Peyer's patch (tissue), 4 donors: ENCODE measurements at regions not wholly inside any gene's neighbourhood (a gene's known extent, or its start where the extent isn't known, plus 50 kb on each side); places are given as distances from the start of the nearest gene placed in this dataset.

Source experiments
- DNase-seq, 3 donors: peaks; one replicate each; pipeline ENCODE4 v3.0.0-alpha.2; 2017 to 2019
- H3K27ac ChIP-seq, 4 donors: fragments of 200-600 bp; sonication (generic); one replicate each; pipeline ENCODE4 v1.5.1; 2016 to 2019
- H3K27me3 ChIP-seq, 2 donors: fragments of 200-600 bp; sonication (generic); one replicate each; pipeline ENCODE4 v1.5.1; 2019
- H3K36me3 ChIP-seq, 3 donors: fragments of 200-600 bp; sonication (generic); one replicate each; pipeline ENCODE4 v1.5.1; 2016 to 2019
- H3K4me1 ChIP-seq, 4 donors: fragments of 200-600 bp; sonication (generic); one replicate each; pipeline ENCODE4 v1.5.1; 2016 to 2019
- H3K4me3 ChIP-seq, 4 donors: fragments of 200-600 bp; sonication (generic); 1 replicate in 3 of 4; 2 replicates in 1 of 4; pipeline ENCODE4 v1.5.1; 2016 to 2019; ENCODE audit warnings: mild to moderate bottlenecking in 1 of 4
- H3K9me3 ChIP-seq, 4 donors: fragments of 200-600 bp; sonication (generic); one replicate each; pipeline ENCODE4 v1.5.1; 2016 to 2019; ENCODE audit warnings: mild to moderate bottlenecking in 1 of 4
- POLR2A ChIP-seq, 2 donors: fragments of 450-650 bp; IDR thresholded peaks; one replicate each; pipeline ENCODE4 v1.5.1; 2017; ENCODE audit warnings: antibody characterized with exemption in 2 of 2, mild to moderate bottlenecking in 2 of 2, moderate library complexity in 2 of 2
- TF ChIP-seq, protein P1 (sequence below), 6 experiments: fragments of 450-650 bp in 4 of 6; fragments of 200-600 bp in 2 of 6; sonication (generic) in 1 of 6; IDR thresholded peaks; one replicate each; pipeline ENCODE4 v1.5.1; 2017 to 2019; ENCODE audit warnings: antibody characterized with exemption in 6 of 6, mild to moderate bottlenecking in 3 of 6, moderate library complexity in 1 of 6

DNA sequence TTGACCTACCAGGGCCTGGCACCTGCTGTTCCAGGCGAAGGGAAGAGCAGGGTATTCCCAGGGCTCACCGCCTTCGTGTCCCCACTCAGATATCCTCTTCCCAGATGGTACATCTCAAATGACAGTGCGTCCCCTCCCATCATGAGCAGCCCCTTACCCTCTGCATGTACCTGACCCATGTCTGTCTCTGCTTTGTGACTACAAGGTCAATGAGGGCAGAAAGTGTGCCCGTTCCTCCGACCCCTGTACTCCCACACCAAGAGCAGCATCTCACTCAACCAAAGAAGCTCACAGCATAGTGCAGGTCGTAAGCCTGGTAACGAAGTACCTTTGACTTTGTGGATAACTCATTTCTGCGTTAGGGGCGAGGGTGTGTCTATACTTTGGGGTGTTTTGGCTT is 142.6 kb downstream of the KATNIP start:
- Histone ChIP-seq H3K9me3 (no peaks in the 10 kb centered on the region), H3K27me3 (no peaks in the 10 kb centered on the region), H3K4me1 (no peaks in the 10 kb centered on the region), H3K27ac (no peak overlapping the region), H3K4me3 (no peak overlapping the region), H3K36me3 (no peaks in the 10 kb centered on the region)
- no peak for TF ChIP-seq POLR2A (IDR thresholded peaks at IDR 0.05)
- TF ChIP-seq, protein P1, sequence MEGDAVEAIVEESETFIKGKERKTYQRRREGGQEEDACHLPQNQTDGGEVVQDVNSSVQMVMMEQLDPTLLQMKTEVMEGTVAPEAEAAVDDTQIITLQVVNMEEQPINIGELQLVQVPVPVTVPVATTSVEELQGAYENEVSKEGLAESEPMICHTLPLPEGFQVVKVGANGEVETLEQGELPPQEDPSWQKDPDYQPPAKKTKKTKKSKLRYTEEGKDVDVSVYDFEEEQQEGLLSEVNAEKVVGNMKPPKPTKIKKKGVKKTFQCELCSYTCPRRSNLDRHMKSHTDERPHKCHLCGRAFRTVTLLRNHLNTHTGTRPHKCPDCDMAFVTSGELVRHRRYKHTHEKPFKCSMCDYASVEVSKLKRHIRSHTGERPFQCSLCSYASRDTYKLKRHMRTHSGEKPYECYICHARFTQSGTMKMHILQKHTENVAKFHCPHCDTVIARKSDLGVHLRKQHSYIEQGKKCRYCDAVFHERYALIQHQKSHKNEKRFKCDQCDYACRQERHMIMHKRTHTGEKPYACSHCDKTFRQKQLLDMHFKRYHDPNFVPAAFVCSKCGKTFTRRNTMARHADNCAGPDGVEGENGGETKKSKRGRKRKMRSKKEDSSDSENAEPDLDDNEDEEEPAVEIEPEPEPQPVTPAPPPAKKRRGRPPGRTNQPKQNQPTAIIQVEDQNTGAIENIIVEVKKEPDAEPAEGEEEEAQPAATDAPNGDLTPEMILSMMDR (IDR thresholded peaks at IDR 0.05): no peak
- DNase-seq: no peak

DNA sequence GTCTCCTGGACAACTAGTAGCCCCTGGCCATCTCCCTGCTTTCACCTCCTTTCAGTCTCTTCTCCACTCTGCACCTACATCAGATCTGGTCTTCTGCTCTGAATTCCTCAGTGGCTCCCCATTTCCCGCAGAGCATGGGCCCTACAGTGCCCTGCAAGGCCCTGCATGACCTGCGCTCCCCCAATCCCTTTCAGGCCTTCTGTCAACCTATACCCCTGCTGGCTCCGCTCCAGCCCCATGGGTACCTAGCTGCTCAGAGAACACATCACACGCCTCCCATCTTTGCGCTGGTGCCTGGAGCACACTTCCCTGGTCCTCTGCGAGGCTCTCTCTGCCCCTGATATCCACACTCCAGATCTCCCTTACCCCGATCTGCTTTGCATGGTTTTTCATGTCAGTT is 145.2 kb downstream of the KATNIP start:
- TF ChIP-seq POLR2A (IDR thresholded peaks at IDR 0.05): no peak
- TF ChIP-seq, protein P1 (IDR thresholded peaks at IDR 0.05): no peak
- Histone ChIP-seq H3K27ac (no peak overlapping the region), H3K4me3 (no peak overlapping the region), H3K4me1 (no peaks in the 10 kb centered on the region), H3K27me3 (no peaks in the 10 kb centered on the region), H3K9me3 (no peaks in the 10 kb centered on the region), H3K36me3 (peaks cover 0 to 13% (median 0%) of the 10 kb centered on the region in 3 donors)
- DNase-seq: peak in 1 of 3 donors; percentile 19

DNA sequence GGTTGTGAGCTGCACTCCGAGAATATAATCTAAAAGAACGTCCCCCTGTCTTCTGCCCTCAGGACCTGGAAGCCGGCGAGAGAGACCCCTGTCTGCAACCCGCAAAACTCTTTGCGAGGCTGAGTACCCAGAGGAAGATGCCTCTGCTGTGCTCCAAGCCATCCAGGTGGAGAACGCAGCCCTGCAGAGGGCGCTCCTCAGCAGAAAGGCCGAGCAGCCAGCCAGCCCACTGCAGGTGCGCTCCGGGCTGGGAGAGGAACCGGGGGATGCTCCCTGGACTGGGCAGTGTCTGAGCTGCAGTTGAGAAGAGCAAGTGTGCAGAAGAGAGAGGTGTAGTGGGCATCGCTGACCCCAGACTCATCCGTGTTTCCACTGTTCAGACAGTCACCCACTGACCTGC is 148.3 kb downstream of the KATNIP start:
- TF ChIP-seq, protein P1 (IDR thresholded peaks at IDR 0.05): peak in 2 of 6 experiments; percentile 25 to 33
- no peak for TF ChIP-seq POLR2A (IDR thresholded peaks at IDR 0.05)
- peaks cover 0 to 14% (median 0%) of the 10 kb centered on the region in 3 donors for H3K36me3 ChIP-seq
- DNase-seq: peak in 2 of 3 donors; percentile 43 to 61

DNA sequence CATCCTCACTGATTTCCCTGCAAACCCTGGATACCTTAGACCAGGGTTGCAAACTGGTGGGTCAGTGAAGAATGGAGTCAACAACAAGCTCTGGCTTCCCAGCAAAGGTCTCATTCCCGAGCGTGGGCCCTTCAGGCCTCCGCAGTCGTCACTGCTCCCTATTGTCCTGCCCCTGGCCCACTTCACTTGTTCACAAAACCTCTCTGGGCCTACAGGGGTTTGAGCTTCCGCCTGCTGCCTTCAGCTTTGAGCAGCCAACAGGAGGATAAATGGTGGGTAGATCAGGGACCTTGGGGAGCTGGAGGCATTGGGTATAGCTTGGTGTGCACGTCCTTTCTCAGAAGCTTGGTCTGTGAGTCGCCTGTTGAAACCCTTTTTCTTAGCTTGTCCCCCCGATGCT is 148.8 kb downstream of the KATNIP start:
- Histone ChIP-seq H3K27me3 (no peaks in the 10 kb centered on the region), H3K9me3 (no peaks in the 10 kb centered on the region), H3K27ac (no peak overlapping the region), H3K4me1 (no peaks in the 10 kb centered on the region), H3K36me3 (peaks cover 0 to 14% (median 0%) of the 10 kb centered on the region in 3 donors), H3K4me3 (no peak overlapping the region)
- TF ChIP-seq POLR2A (IDR thresholded peaks at IDR 0.05): no peak
- TF ChIP-seq, protein P1 (IDR thresholded peaks at IDR 0.05): no peak
- peak in 1 of 3 donors; percentile 23 for DNase-seq

More for the DNA sequence above, 148.3 kb downstream of the KATNIP start:
- H3K9me3 ChIP-seq: no peaks in the 10 kb centered on the region
- no peaks in the 10 kb centered on the region for H3K4me1 ChIP-seq
- H3K4me3 ChIP-seq: no peak overlapping the region
- no peaks in the 10 kb centered on the region for H3K27me3 ChIP-seq
- H3K27ac ChIP-seq: no peak overlapping the region

DNA sequence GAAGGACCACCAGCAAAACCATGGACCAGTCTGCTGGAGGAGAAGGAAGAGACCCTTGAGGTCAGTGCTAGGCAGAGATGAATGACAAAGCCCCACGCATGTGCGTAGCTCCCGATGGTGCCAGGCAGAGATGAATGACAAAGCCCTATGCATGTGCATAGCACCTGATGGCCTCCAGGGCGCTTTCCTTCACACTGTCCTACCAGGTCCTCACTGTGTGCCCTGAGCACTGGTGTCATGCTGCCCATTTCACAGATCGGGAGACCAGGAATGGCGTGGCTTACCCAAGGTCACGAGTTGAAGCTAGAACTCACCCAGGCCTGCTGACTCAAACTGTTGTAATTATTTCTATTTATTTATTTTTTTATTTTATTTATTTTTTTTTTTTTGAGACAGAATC is 149.6 kb downstream of the KATNIP start:
- no peak overlapping the region for H3K4me3 ChIP-seq
- no peak for TF ChIP-seq POLR2A (IDR thresholded peaks at IDR 0.05)
- TF ChIP-seq, protein P1 (IDR thresholded peaks at IDR 0.05): no peak
- H3K4me1 ChIP-seq: no peaks in the 10 kb centered on the region
- no peaks in the 10 kb centered on the region for H3K9me3 ChIP-seq
- no peaks in the 10 kb centered on the region for H3K27me3 ChIP-seq
- DNase-seq: peak in 1 of 3 donors; percentile 29
- no peak overlapping the region for H3K27ac ChIP-seq
- H3K36me3 ChIP-seq: peaks cover 0 to 14% (median 0%) of the 10 kb centered on the region in 3 donors
